HG02759 (cell line): ENCODE measurements at regions not wholly inside any gene's neighbourhood (a gene's known extent, or its start where the extent isn't known, plus 50 kb on each side); places are given as distances from the start of the nearest gene placed in this dataset.

Experiments used
- ATAC-seq: cut with Tn5 transposase; IDR thresholded peaks from one replicate; pipeline ENCODE4 v1.9.1; 2021; ENCODE audit warnings: mild to moderate bottlenecking, moderate library complexity; ENCODE audit not compliant: unreplicated experiment

GRCh38 chr5:2181149-2181548 is 298.4 kb upstream of the IRX4 start:
- ATAC-seq, result no peak

GRCh38 chr5:2180456-2180855 is 297.7 kb upstream of the IRX4 start:
- no peak for ATAC-seq

GRCh38 chr5:2179861-2180260 is 297.1 kb upstream of the IRX4 start:
- no peak for ATAC-seq

GRCh38 chr5:2178528-2178927 is 295.8 kb upstream of the IRX4 start:
- ATAC-seq, result no peak

GRCh38 chr5:2178071-2178477 is 295.3 kb upstream of the IRX4 start:
- ATAC-seq, result no peak

GRCh38 chr5:2177244-2177643 is 294.5 kb upstream of the IRX4 start:
- ATAC-seq, result no peak

GRCh38 chr5:2176581-2176980 is 293.9 kb upstream of the IRX4 start:
- ATAC-seq, result no peak

- no peak for ATAC-seq
Measured at GRCh38 chr5:2175842-2176404, 293.2 kb upstream of the IRX4 start.

- ATAC-seq, result no peak
Measured at GRCh38 chr5:2175041-2175440, 292.3 kb upstream of the IRX4 start.

- ATAC-seq, result no peak
Measured at GRCh38 chr5:2174538-2174937, 291.8 kb upstream of the IRX4 start.

GRCh38 chr5:2173151-2173834 is 290.6 kb upstream of the IRX4 start:
- no peak for ATAC-seq

- no peak for ATAC-seq
Measured at GRCh38 chr5:2172471-2172870, 289.7 kb upstream of the IRX4 start.

- no peak for ATAC-seq
Measured at GRCh38 chr5:2170761-2171160, 288.0 kb upstream of the IRX4 start.

GRCh38 chr5:2169850-2170760 is 287.4 kb upstream of the IRX4 start:
- no peak for ATAC-seq

- ATAC-seq, result no peak
Measured at GRCh38 chr5:2169430-2169808, 286.7 kb upstream of the IRX4 start.

GRCh38 chr5:2168601-2169429 is 286.1 kb upstream of the IRX4 start:
- no peak for ATAC-seq

GRCh38 chr5:2167671-2168070 is 284.9 kb upstream of the IRX4 start:
- no peak for ATAC-seq

- ATAC-seq, result no peak
Measured at GRCh38 chr5:2166979-2167377, 284.3 kb upstream of the IRX4 start.

- no peak for ATAC-seq
Measured at GRCh38 chr5:2166306-2166978, 283.7 kb upstream of the IRX4 start.

GRCh38 chr5:2165615-2166305 is 283.0 kb upstream of the IRX4 start:
- no peak for ATAC-seq
